Activated CD8-positive, alpha-beta memory T cell treated with anti-CD3 and anti-CD28 coated beads for 48 hours (primary cell): ENCODE measurements at regions not wholly inside any gene's neighbourhood (a gene's known extent, or its start where the extent isn't known, plus 50 kb on each side); places are given as distances from the start of the nearest gene placed in this dataset.

Experiments used
- DNase-seq, 3 experiments: peaks; one replicate each; pipeline ENCODE4 v3.0.0-alpha.2; 2020; ENCODE audit warnings: low read depth in 2 of 3, low spot score in 2 of 3

- DNase-seq: no peak
These were observed 742.8 kb downstream of the MAFB start for GRCh38 chr20:39946053-39946810.

- DNase-seq: no peak
These were observed 744.2 kb downstream of the MAFB start for GRCh38 chr20:39944861-39945260.

GRCh38 chr20:39943336-39943735 is 745.7 kb downstream of the MAFB start:
- DNase-seq: no peak

- no peak for DNase-seq
These were observed 747.8 kb downstream of the MAFB start for GRCh38 chr20:39941245-39941644.

- no peak for DNase-seq
These were observed 749.7 kb downstream of the MAFB start for GRCh38 chr20:39939241-39939865.

GRCh38 chr20:39936401-39936800 is 752.6 kb downstream of the MAFB start:
- DNase-seq: no peak

GRCh38 chr20:39935901-39936300 is 753.1 kb downstream of the MAFB start:
- DNase-seq: no peak

- DNase-seq: no peak
These were observed 772.7 kb downstream of the MAFB start for GRCh38 chr20:39916236-39916765.

GRCh38 chr20:39913274-39913673 is 775.8 kb downstream of the MAFB start:
- no peak for DNase-seq

GRCh38 chr20:39911497-39911896 is 777.5 kb downstream of the MAFB start:
- no peak for DNase-seq

GRCh38 chr20:39910536-39910935 is 778.5 kb downstream of the MAFB start:
- no peak for DNase-seq

- no peak for DNase-seq
These were observed 779.6 kb downstream of the MAFB start for GRCh38 chr20:39909447-39909846.

GRCh38 chr20:39904476-39905112 is 784.4 kb downstream of the MAFB start:
- no peak for DNase-seq

- no peak for DNase-seq
These were observed 785.1 kb downstream of the MAFB start for GRCh38 chr20:39903806-39904465.

GRCh38 chr20:39899881-39900280 is 789.2 kb downstream of the MAFB start:
- DNase-seq: no peak

GRCh38 chr20:39898467-39898852 is 790.6 kb downstream of the MAFB start:
- DNase-seq: no peak

GRCh38 chr20:39897781-39898466 is 791.1 kb downstream of the MAFB start:
- DNase-seq: no peak

- DNase-seq: no peak
These were observed 792.0 kb downstream of the MAFB start for GRCh38 chr20:39897058-39897457.

GRCh38 chr20:39894067-39894466 is 795.0 kb downstream of the MAFB start:
- DNase-seq: no peak

- DNase-seq: no peak
These were observed 795.9 kb downstream of the MAFB start for GRCh38 chr20:39893003-39893685.
